Sigmoid colon (tissue), 6 donors: ENCODE measurements at regions not wholly inside any gene's neighbourhood (a gene's known extent, or its start where the extent isn't known, plus 50 kb on each side); places are given as distances from the start of the nearest gene placed in this dataset.
"Not testable (repeated sequence)": the region's sequence is repeated elsewhere in the genome, so short reads cannot be mapped to it uniquely, and the experiment has no call there.

ENCODE experiments used
- DNase-seq: peaks from one replicate; pipeline ENCODE4 v3.0.0-alpha.2; 2019
- H3K27ac ChIP-seq, 4 donors: fragments of 200-600 bp; sonication (generic); one replicate each; pipeline ENCODE4 v1.5.1; 2016 to 2019; ENCODE audit warnings: mild to moderate bottlenecking in 1 of 4
- H3K27me3 ChIP-seq, 3 donors: fragments of 200-600 bp; sonication (generic); one replicate each; pipeline ENCODE4 v1.5.1; 2019; ENCODE audit warnings: mild to moderate bottlenecking in 1 of 3
- H3K36me3 ChIP-seq, 4 donors: fragments of 200-600 bp; sonication (generic); one replicate each; pipeline ENCODE4 v1.5.1; 2016 to 2019
- H3K4me1 ChIP-seq, 4 donors: fragments of 200-600 bp; sonication (generic); one replicate each; pipeline ENCODE4 v1.5.1; 2017 to 2019
- H3K4me3 ChIP-seq, 4 donors: fragments of 200-600 bp; sonication (generic); one replicate each; pipeline ENCODE4 v1.5.1; 2017 to 2019; ENCODE audit warnings: mild to moderate bottlenecking in 2 of 4, moderate library complexity in 1 of 4
- H3K9me3 ChIP-seq, 4 donors: fragments of 200-600 bp in 3 of 4; sonication (generic) in 3 of 4; one replicate each; pipeline versions ENCODE4 v1.5.1 to v1.6.1; 2013 to 2019
- EP300 ChIP-seq, 4 donors: sonication (generic); formaldehyde crosslinking; IDR thresholded peaks; one replicate each; pipeline ENCODE4 v1.6.1; 2017; ENCODE audit warnings: antibody characterized with exemption in 4 of 4
- POLR2A ChIP-seq, 2 donors: fragments of 450-650 bp; IDR thresholded peaks; one replicate each; pipeline ENCODE4 v1.6.1; 2016; ENCODE audit warnings: antibody characterized with exemption in 2 of 2, mild to moderate bottlenecking in 2 of 2, moderate library complexity in 2 of 2
- POLR2AphosphoS5 ChIP-seq, 4 donors: sonication (generic); formaldehyde crosslinking; IDR thresholded peaks; one replicate each; pipeline ENCODE4 v1.6.1; 2017; ENCODE audit warnings: antibody characterized with exemption in 4 of 4
- WGBS, 2 donors: extraction: QIAGEN DNeasy Blood & Tissue Kit; methylation state at CpG; one replicate each; pipeline ENCODE4 v1.1.7; 2013; 5-methylcytosine and 5-hydroxymethylcytosine counted together
- intact Hi-C: fragments of 100-400 bp; cut with DNase I; formaldehyde crosslinking; loops from one replicate; pipeline ENCODE4 v1.15.1; 2023
- TF ChIP-seq, protein P1 (sequence below), 4 experiments: fragments of 450-650 bp in 3 of 4; fragments of 200-600 bp in 1 of 4; IDR thresholded peaks; one replicate each; pipeline ENCODE4 v1.5.1; 2016 to 2019; ENCODE audit warnings: antibody characterized with exemption in 4 of 4, mild to moderate bottlenecking in 3 of 4, moderate library complexity in 2 of 4
- donor health status: healthy with polysubstance abuse.
- donor health status: healthy.

GRCh38 chr21:28167366-28167765, 825.3 kb downstream of the LTN1 start:
- TF ChIP-seq POLR2A (IDR thresholded peaks at IDR 0.05) = no peak
- no peak for TF ChIP-seq EP300 (IDR thresholded peaks at IDR 0.05)
- TF ChIP-seq, protein P1, sequence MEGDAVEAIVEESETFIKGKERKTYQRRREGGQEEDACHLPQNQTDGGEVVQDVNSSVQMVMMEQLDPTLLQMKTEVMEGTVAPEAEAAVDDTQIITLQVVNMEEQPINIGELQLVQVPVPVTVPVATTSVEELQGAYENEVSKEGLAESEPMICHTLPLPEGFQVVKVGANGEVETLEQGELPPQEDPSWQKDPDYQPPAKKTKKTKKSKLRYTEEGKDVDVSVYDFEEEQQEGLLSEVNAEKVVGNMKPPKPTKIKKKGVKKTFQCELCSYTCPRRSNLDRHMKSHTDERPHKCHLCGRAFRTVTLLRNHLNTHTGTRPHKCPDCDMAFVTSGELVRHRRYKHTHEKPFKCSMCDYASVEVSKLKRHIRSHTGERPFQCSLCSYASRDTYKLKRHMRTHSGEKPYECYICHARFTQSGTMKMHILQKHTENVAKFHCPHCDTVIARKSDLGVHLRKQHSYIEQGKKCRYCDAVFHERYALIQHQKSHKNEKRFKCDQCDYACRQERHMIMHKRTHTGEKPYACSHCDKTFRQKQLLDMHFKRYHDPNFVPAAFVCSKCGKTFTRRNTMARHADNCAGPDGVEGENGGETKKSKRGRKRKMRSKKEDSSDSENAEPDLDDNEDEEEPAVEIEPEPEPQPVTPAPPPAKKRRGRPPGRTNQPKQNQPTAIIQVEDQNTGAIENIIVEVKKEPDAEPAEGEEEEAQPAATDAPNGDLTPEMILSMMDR (IDR thresholded peaks at IDR 0.05) = no peak
- TF ChIP-seq POLR2AphosphoS5 (IDR thresholded peaks at IDR 0.05) = no peak
- intact Hi-C loops = no loop called here
- H3K4me3 ChIP-seq = no peak overlapping the region
- H3K27me3 ChIP-seq = no peaks in the 10 kb centered on the region
- H3K36me3 ChIP-seq = no peaks in the 10 kb centered on the region
- DNase-seq = no peak
- H3K4me1 ChIP-seq = no peaks in the 10 kb centered on the region
- no peak overlapping the region for H3K27ac ChIP-seq
- H3K9me3 ChIP-seq = no peaks in the 10 kb centered on the region

GRCh38 chr21:28164519-28164918, 828.2 kb downstream of the LTN1 start:
- H3K4me3 ChIP-seq, H3K9me3 ChIP-seq, H3K27me3 ChIP-seq, intact Hi-C loops, H3K4me1 ChIP-seq, DNase-seq, H3K27ac ChIP-seq, H3K36me3 ChIP-seq: not testable (repeated sequence)
- 88 to 93% methylated on average over 9 of the region's 9 CpGs for WGBS, 2 donors

- intact Hi-C loops, H3K36me3 ChIP-seq, H3K4me3 ChIP-seq, H3K9me3 ChIP-seq, H3K27me3 ChIP-seq, DNase-seq, H3K4me1 ChIP-seq, H3K27ac ChIP-seq: not testable (repeated sequence)
- WGBS, 2 donors = 94 to 95% methylated on average over 15 of the region's 15 CpGs
Observed at GRCh38 chr21:28162052-28162451, 830.6 kb downstream of the LTN1 start.

GRCh38 chr21:28160378-28160777, 832.3 kb downstream of the LTN1 start:
- TF ChIP-seq POLR2AphosphoS5 (IDR thresholded peaks at IDR 0.05) = no peak
- no peak for TF ChIP-seq EP300 (IDR thresholded peaks at IDR 0.05)
- TF ChIP-seq, protein P1 (IDR thresholded peaks at IDR 0.05) = no peak
- no peak for TF ChIP-seq POLR2A (IDR thresholded peaks at IDR 0.05)
- Histone ChIP-seq H3K4me3 (no peak overlapping the region), H3K9me3 (no peaks in the 10 kb centered on the region), H3K36me3 (no peaks in the 10 kb centered on the region), H3K27ac (no peak overlapping the region), H3K4me1 (no peaks in the 10 kb centered on the region), H3K27me3 (no peaks in the 10 kb centered on the region)
- no peak for DNase-seq
- 77 to 83% methylated on average over 3 of the region's 3 CpGs for WGBS, 2 donors
- intact Hi-C loops = no loop called here

- Histone ChIP-seq H3K4me3 (no peak overlapping the region), H3K9me3 (no peaks in the 10 kb centered on the region), H3K36me3 (no peaks in the 10 kb centered on the region), H3K27ac (no peak overlapping the region), H3K27me3 (no peaks in the 10 kb centered on the region), H3K4me1 (no peaks in the 10 kb centered on the region)
- TF ChIP-seq, protein P1 (IDR thresholded peaks at IDR 0.05) = no peak
- TF ChIP-seq POLR2A (IDR thresholded peaks at IDR 0.05) (no peak), POLR2AphosphoS5 (IDR thresholded peaks at IDR 0.05) (no peak), EP300 (IDR thresholded peaks at IDR 0.05) (no peak)
- intact Hi-C loops = no loop called here
- no peak for DNase-seq
- WGBS, 2 donors = 54 to 69% methylated on average over 3 of the region's 3 CpGs
Observed at GRCh38 chr21:28159396-28159795, 833.3 kb downstream of the LTN1 start.

DNA sequence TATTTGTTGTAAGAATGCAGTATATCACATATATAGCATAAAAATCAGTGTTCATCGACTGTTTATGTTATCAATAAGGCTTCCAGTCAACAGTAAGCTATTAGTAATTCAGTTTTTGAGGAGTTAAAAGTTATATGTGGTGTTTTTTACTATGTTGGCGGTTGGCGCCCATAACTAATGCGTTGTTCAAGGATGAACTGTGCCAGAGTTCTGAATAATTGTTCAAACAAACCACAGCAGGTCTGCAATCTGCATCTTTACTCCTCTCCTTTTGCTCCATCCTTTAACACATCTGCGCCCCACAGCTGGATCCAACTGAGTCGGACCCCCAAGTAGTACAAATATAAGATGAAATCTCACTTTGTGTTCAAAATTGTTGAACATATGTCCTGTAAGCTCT, 836.1 kb downstream of the LTN1 start:
- Histone ChIP-seq H3K36me3 (no peaks in the 10 kb centered on the region), H3K4me1 (no peaks in the 10 kb centered on the region), H3K27me3 (no peaks in the 10 kb centered on the region), H3K27ac (no peak overlapping the region), H3K9me3 (no peaks in the 10 kb centered on the region), H3K4me3 (no peak overlapping the region)
- no peak for DNase-seq
- 82 to 86% methylated on average over 6 of the region's 6 CpGs for WGBS, 2 donors
- TF ChIP-seq, protein P1 (IDR thresholded peaks at IDR 0.05) = no peak
- no peak for TF ChIP-seq POLR2AphosphoS5 (IDR thresholded peaks at IDR 0.05)
- no peak for TF ChIP-seq POLR2A (IDR thresholded peaks at IDR 0.05)
- intact Hi-C loops = no loop called here
